ENCODE measurements at regions not wholly inside any gene's neighbourhood (a gene's known extent, or its start where the extent isn't known, plus 50 kb on each side); places are given as distances from the start of the nearest gene placed in this dataset.
A peak's percentile ranks its signal among the peaks of the same experiment; 100 is the strongest.

GRCh38 chr4:104743215-104743653 lies 248.5 kb upstream of the CXXC4 start:
- Histone ChIP-seq H3K27ac (ENCODE audit: control insufficient read depth, insufficient read depth) (peak overlapping the region; percentile 95), H3K27me3 (replicated peaks in 1 of 2; ENCODE audit: control insufficient read depth in 2 of 2, insufficient read depth in 2 of 2, low read length in 1 of 2) (no peaks in the 10 kb centered on the region), H3K4me1 (ENCODE audit: control insufficient read depth, insufficient read depth, low read length) (peaks cover 12% of the 10 kb centered on the region), H3K9me3 (replicated peaks; ENCODE audit: control insufficient read depth, insufficient read depth, low read length) (no peaks in the 10 kb centered on the region; the same call in 2 of the 3 replicates), H2AFZ (ENCODE audit: control insufficient read depth, low read depth, low read length) (peak overlapping the region; percentile 91), H3K79me2 (ENCODE audit: control insufficient read depth, insufficient read depth, low read length) (no peaks in the 10 kb centered on the region), H3K9ac (ENCODE audit: control insufficient read depth, insufficient read depth, low read length) (peak overlapping the region; percentile 73), H3K36me3 (ENCODE audit: control insufficient read depth in 2 of 2, insufficient read depth in 2 of 2, low read length in 1 of 2) (no peaks in the 10 kb centered on the region), H4K20me1 (ENCODE audit: control insufficient read depth, insufficient read depth) (no peaks in the 10 kb centered on the region), H3K4me2 (ENCODE audit: control insufficient read depth, insufficient read depth) (peak overlapping the region; percentile 95), H3K4me3 (peak overlapping the region; percentile 30; the same call in 1 of the 2 replicates)
- POLR2A ChIA-PET = interaction anchor here (1.1 to 1.4 kb wide), 3 partner anchors 9 to 18 kb away, joined by 3 to 9 read pairs (median 3); no protein-coding TSS in a partner anchor
- peak; percentile 89 for DNase-seq (ENCODE audit: low read depth, low spot score)
- intact Hi-C loops (cut with micrococcal nuclease; ENCODE audit: unreplicated experiment) (loop anchor here (5.0 to 10.0 kb wide), 2 partner anchors 222 to 251 kb away; partner anchors contain the start of gene CXXC4), in situ Hi-C loops (cut with MboI) (no loop called here)
- CTCF ChIA-PET = interaction anchor here (0.7 to 2.8 kb wide), 9 partner anchors 9 to 118 kb away, joined by 3 to 20 read pairs (median 3); no protein-coding TSS in a partner anchor
- under 1% methylated on average over 6 of the region's 6 CpGs for WGBS (ENCODE audit: insufficient coverage, insufficient replicate concordance, low lambda C conversion rate, missing lambda C conversion rate)
- SMC1A ChIA-PET (ENCODE audit: uncharacterized antibody, unreplicated experiment) = interaction anchor here (0.6 to 3.8 kb wide), 27 partner anchors 9 to 999 kb away, joined by 3 to 26 read pairs (median 5); no protein-coding TSS in a partner anchor
- peak; percentile 80 for FAIRE-seq
- RAD21 ChIA-PET (ENCODE audit: unreplicated experiment) = interaction anchor here (0.6 to 3.4 kb wide), 16 partner anchors 9 to 465 kb away, joined by 3 to 22 read pairs (median 5); no protein-coding TSS in a partner anchor
- no TSS peak for BruUV-seq (replicated peaks)
- peak; percentile 94 for ATAC-seq
- TF ChIP-seq IRF5 (IDR thresholded peaks at IDR 0.05; ENCODE audit: borderline replicate concordance) = no peak
- no peak for TF ChIP-seq POLR2AphosphoS2 (IDR thresholded peaks at IDR 0.05; ENCODE audit: low read depth, low read length)
- no peak for TF ChIP-seq NR2C2 (IDR thresholded peaks at IDR 0.05; ENCODE audit: borderline replicate concordance, control insufficient read depth, insufficient read length, low read depth)
- no peak for TF ChIP-seq HSF1 (IDR thresholded peaks at IDR 0.05; ENCODE audit: low read depth, low read length)
- no peak for TF ChIP-seq SUZ12 (IDR thresholded peaks at IDR 0.05; ENCODE audit: unreplicated experiment)
- TF ChIP-seq ATF7 (IDR thresholded peaks at IDR 0.05; ENCODE audit: low read depth) = peak; percentile 58; the same call in 1 of the 2 replicates
- TF ChIP-seq IKZF1 (conservative IDR thresholded peaks at IDR 0.05) = no peak
- no peak for TF ChIP-seq NR2C1 (IDR thresholded peaks at IDR 0.05)
- TF ChIP-seq CHD1 (IDR thresholded peaks at IDR 0.05; ENCODE audit: low read depth, low read length) = no peak
- TF ChIP-seq RELA (IDR thresholded peaks at IDR 0.05; ENCODE audit: borderline replicate concordance, partially characterized antibody) = peak; percentile 43
- TF ChIP-seq MYB (IDR thresholded peaks at IDR 0.05; ENCODE audit: borderline replicate concordance, low read depth, low read length) = no peak
- TF ChIP-seq ZBED1 (IDR thresholded peaks at IDR 0.05; ENCODE audit: borderline replicate concordance) = peak; percentile 65; the same call in 1 of the 2 replicates
- TF ChIP-seq USF2 (IDR thresholded peaks at IDR 0.05; ENCODE audit: borderline replicate concordance, low read depth, low read length) = no peak
- no peak for TF ChIP-seq RAD21 (IDR thresholded peaks at IDR 0.05; ENCODE audit: insufficient read depth, low read depth, low read length)
- no peak for TF ChIP-seq ZBTB4 (CRISPR knock-in tag; IDR thresholded peaks at IDR 0.05)
- peak; percentile 48; the same call in 1 of the 2 replicates for TF ChIP-seq RB1 (IDR thresholded peaks at IDR 0.05; ENCODE audit: borderline replicate concordance)
- 0 out of 2 replicates have a peak, but pooled peaks have one; percentile 36 for TF ChIP-seq MTA3 (IDR thresholded peaks at IDR 0.05; ENCODE audit: borderline replicate concordance, low read length)
- no peak for TF ChIP-seq JUND (IDR thresholded peaks at IDR 0.05; ENCODE audit: low read depth, low read length)

Measured in GM12878 (cell line).